ENCODE measurements at regions not wholly inside any gene's neighbourhood (a gene's known extent, or its start where the extent isn't known, plus 50 kb on each side); places are given as distances from the start of the nearest gene placed in this dataset.
A peak's percentile ranks its signal among the peaks of the same experiment; 100 is the strongest.

DNA sequence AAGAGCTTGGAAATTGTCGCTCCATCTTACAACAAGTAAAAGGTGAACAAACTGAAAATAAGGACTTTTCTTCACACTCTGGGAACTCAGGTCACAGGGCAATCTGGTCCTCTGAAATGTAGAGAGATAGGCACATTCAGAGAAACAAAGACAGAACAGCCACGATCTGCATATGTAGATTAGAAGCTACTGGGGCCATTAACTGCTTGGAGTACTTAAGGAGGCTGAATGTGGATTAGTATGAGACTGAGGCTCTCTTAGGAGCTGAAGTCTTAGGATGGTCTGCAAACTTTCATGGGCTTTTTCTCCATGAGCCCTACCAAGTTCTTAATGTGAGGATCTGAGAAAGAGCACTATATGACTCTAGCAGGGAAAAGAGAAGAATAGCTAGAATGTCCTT is 265.3 kb upstream of the NXPH2 start:
- H3K4me3 ChIP-seq (ENCODE audit: low read depth, low read length): no peak overlapping the region
- no peak for DNase-seq (ENCODE audit: low read depth)

GRCh38 chr2:139034064-139034463 is 253.9 kb upstream of the NXPH2 start:
- H3K4me3 ChIP-seq (ENCODE audit: low read depth, low read length): no peak overlapping the region
- no peak for DNase-seq (ENCODE audit: low read depth)

GRCh38 chr2:139033300-139033699 is 253.1 kb upstream of the NXPH2 start:
- no peak overlapping the region for H3K4me3 ChIP-seq (ENCODE audit: low read depth, low read length)
- peak; percentile 57 for DNase-seq (ENCODE audit: low read depth)

DNA sequence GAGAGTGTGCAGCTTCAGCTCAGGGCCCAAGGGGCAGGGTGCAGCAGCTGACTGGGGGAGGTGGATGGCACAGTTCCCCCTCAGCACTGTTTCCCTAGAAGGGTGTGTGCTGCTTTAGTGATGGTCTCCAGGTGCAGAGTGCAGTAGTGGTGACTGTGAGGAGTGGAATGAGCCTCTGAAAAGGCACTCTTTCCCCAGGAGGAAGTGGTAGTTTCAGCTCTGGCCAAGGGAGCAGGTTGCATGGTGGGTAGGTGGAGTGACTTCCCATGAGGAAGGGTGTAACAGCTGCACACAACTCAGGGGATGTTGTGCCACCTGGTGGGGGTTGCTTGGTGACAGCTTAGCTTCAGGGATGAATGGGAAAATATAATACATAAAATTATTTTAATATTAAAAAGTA is 251.5 kb upstream of the NXPH2 start:
- H3K4me3 ChIP-seq (ENCODE audit: low read depth, low read length): no peak overlapping the region
- peak; percentile 4 for DNase-seq (ENCODE audit: low read depth)

GRCh38 chr2:139020287-139020686 is 240.1 kb upstream of the NXPH2 start:
- DNase-seq (ENCODE audit: low read depth): no peak
- H3K4me3 ChIP-seq (ENCODE audit: low read depth, low read length): no peak overlapping the region

- no peak overlapping the region for H3K4me3 ChIP-seq (ENCODE audit: low read depth, low read length)
- no peak for DNase-seq (ENCODE audit: low read depth)
Measured at GRCh38 chr2:139018252-139018651, 238.1 kb upstream of the NXPH2 start.

DNA sequence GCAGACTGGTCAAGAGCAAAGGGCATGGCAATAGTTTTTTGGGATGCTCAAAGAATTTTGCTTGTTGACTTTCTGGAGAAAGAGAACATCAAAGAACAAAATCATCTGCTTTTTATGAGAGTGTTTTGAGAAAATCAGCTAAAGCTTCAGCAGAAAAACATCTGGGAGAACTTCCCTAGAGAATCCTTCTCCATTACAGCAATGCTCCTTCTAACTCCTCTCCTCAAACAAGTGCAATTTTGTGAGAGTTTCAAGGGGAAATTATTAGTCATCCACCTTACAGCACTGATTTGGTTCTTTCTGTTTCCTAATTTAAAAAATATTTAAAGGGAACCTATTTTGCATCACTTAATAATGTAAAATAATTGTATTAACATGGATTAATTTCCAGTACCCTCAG is 226.9 kb upstream of the NXPH2 start:
- H3K4me3 ChIP-seq (ENCODE audit: low read depth, low read length): no peak overlapping the region
- no peak for DNase-seq (ENCODE audit: low read depth)

DNA sequence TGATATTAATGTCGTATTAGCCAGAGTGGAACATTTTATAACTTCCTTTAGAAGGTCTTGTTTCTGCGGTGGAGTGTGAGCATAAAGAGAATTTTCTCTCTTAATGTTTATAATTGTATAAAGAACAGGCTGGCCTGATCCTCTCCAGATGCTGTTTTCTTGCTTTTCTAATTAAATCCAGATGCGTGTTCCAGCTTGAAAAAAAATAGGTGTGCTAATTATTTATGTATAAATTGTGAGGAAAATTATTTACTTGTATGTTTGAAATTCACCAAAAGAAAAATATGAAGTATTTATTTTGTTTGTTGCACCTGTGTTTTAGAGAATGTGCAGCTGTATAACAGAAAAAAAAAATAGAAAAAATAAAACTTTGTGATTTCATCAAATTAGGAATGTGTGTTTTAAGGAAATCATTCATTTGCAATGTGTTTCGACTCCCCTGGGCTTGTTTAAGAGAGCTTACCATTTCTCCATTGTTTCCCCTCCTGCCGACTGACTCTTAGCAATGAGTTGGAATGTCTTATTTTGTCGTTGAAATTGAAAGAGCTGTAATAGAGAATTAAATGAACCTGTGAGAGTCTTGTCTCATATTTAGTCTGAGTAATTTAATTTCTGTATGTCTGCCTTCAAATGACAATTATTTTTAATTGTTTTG is 220.1 kb upstream of the NXPH2 start:
- H3K4me3 ChIP-seq (ENCODE audit: low read depth, low read length): no peak overlapping the region
- DNase-seq (ENCODE audit: low read depth): no peak

DNA sequence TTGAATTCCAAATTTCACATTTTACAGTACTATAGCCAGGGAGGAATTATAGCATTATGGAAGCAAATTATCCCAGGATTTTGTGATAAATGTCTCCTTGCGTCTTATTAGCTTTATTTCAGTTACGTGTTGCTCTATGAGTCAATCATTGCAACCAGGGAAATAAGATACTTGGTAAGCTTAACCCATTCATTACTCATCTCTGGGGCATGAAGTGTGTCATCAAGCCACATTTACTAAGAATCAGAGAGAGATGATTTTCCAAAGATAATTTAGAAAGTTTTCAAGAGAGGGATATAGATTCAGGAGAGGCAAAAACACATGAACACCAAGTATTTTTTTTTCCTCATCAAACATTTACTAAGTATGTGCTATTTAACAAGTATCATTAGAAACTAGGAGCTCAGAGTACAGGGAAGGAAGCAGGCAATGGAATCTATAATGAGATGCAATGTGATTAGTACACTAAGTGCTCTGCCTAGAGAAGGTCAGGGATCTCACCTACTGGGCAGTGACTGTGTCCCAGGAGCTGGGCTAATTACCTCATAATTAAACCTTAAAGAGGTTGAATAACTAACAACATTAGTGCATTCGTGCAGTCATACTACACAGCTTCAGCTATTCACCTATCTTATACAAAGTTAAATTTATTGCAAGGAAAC is 217.8 kb upstream of the NXPH2 start:
- H3K4me3 ChIP-seq (ENCODE audit: low read depth, low read length): no peak overlapping the region
- peak; percentile 38 for DNase-seq (ENCODE audit: low read depth)

GRCh38 chr2:138997346-138997745 is 217.2 kb upstream of the NXPH2 start:
- no peak for DNase-seq (ENCODE audit: low read depth)
- H3K4me3 ChIP-seq (ENCODE audit: low read depth, low read length): no peak overlapping the region

- DNase-seq (ENCODE audit: low read depth): no peak
- H3K4me3 ChIP-seq (ENCODE audit: low read depth, low read length): no peak overlapping the region
Measured at GRCh38 chr2:138994502-138994901, 214.3 kb upstream of the NXPH2 start.

DNA sequence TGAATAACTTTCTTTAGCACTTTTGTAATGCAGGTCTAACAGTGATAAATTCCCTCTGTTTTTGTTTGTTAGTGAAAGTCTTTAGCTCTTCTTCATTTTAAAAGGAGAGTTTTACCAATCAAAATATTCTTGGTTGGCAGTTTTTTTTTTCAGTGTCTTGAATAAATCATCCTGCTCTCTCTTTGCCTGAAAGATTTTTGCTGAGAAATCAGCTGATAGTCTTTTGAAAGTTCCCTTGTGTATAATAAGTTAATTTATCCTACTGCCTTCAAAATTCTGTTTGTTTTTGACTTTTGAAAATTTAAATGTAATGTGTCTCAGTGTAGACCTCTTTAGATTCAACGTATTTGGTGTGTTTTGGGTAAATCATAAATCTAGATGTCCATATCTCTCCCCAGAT is 205.7 kb upstream of the NXPH2 start:
- no peak overlapping the region for H3K4me3 ChIP-seq (ENCODE audit: low read depth, low read length)
- DNase-seq (ENCODE audit: low read depth): no peak

- no peak overlapping the region for H3K4me3 ChIP-seq (ENCODE audit: low read depth, low read length)
- DNase-seq (ENCODE audit: low read depth): no peak
Measured at GRCh38 chr2:138979131-138979785, 199.1 kb upstream of the NXPH2 start.

DNA sequence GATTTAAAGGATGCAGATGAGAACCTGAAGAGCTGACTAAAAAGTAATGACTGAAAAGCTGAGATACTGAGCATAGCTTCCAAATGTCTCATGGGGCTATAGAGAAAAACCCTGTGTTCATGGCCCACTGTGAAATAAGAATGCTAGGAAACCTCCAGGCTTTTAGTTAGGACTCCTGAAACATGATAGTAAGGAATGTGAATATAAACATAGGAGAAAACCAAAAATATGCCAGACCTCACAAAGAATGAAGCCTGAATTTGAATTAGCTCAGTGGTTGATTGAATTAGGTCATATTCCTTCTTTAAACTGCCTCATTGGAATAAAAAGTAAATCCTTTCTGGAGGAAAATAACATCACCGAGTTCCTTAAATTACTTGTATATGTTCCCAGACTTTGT is 194.5 kb upstream of the NXPH2 start:
- DNase-seq (ENCODE audit: low read depth): peak; percentile 57
- H3K4me3 ChIP-seq (ENCODE audit: low read depth, low read length): no peak overlapping the region

GRCh38 chr2:138964418-138964817 is 184.2 kb upstream of the NXPH2 start:
- no peak for DNase-seq (ENCODE audit: low read depth)
- H3K4me3 ChIP-seq (ENCODE audit: low read depth, low read length): no peak overlapping the region

DNA sequence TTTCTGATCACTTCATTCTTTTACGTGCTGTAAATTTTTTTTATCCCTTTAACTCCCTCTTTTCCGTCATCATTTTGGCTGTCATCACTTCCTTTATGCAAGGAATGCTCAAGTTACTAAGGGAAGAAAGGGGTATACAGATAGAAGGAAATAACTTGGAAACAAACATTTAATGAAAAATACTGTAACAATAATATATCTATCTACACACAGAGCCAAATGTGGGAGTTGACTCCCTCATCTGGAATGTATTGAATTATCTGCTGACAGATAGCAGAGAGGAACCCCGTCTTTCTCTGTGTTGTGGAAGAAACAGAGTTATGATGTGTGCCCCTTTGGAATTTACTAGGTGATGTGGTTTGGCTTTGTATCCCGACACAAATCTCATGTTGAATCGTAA is 182.5 kb upstream of the NXPH2 start:
- H3K4me3 ChIP-seq (ENCODE audit: low read depth, low read length): no peak overlapping the region
- no peak for DNase-seq (ENCODE audit: low read depth)

GRCh38 chr2:138960191-138960590 is 180.0 kb upstream of the NXPH2 start:
- no peak for DNase-seq (ENCODE audit: low read depth)
- H3K4me3 ChIP-seq (ENCODE audit: low read depth, low read length): no peak overlapping the region

DNA sequence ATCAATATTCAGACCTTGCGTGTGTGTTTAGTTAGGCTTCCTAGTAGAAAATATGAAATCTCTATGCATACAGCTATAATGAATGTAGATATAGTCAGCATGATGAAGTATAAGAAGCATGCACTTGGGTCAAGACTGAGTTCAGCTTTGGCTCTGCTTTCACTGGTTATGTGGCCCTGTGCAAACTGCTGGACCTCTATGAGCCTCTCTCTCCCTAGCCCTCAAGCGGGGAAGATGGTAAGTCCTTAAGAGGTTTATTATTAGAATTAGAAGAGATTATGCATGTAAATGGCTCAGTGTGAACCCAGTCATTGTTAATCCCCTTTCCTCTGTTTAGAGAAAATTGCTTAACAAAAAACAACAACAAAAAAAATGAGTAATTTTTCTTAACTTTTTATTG is 178.8 kb upstream of the NXPH2 start:
- no peak for DNase-seq (ENCODE audit: low read depth)
- H3K4me3 ChIP-seq (ENCODE audit: low read depth, low read length): no peak overlapping the region

DNA sequence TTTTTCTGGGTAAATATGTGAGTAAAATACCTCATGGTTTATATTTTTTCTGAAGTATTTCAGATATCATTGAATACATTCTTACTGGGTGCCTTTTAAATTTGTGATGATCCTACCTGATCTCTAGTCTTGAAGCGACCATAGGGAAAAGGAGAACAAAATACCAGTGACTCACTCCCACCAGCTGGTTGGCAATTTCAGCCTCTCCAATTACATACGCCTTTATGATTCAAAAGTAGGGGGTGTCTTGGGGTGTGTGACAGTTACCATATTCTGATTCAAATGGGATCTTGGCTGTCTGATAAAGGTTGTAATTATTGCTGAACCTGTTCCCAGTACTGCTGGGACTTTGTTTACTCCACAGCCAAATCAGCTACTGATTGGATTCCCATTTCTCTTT is 175.9 kb upstream of the NXPH2 start:
- no peak for DNase-seq (ENCODE audit: low read depth)
- H3K4me3 ChIP-seq (ENCODE audit: low read depth, low read length): no peak overlapping the region

GRCh38 chr2:138950486-138950885 is 170.3 kb upstream of the NXPH2 start:
- no peak for DNase-seq (ENCODE audit: low read depth)

GRCh38 chr2:138949517-138949916 is 169.3 kb upstream of the NXPH2 start:
- no peak overlapping the region for H3K4me3 ChIP-seq (ENCODE audit: low read depth, low read length)
- DNase-seq (ENCODE audit: low read depth): no peak

More at GRCh38 chr2:138950486-138950885, 170.3 kb upstream of the NXPH2 start:
- no peak overlapping the region for H3K4me3 ChIP-seq (ENCODE audit: low read depth, low read length)
